SK-MEL-5 (cell line): ENCODE measurements at regions not wholly inside any gene's neighbourhood (a gene's known extent, or its start where the extent isn't known, plus 50 kb on each side); places are given as distances from the start of the nearest gene placed in this dataset.

Experiments
- DNase-seq: peaks from one replicate; pipeline ENCODE4 v3.0.0-alpha.2; 2016; ENCODE audit warnings: low read depth, low spot score
- in situ Hi-C: cut with HindIII; loops from 2 replicates; pipeline ENCODE4 v1.10.0; 2016; ENCODE audit warnings: low sequenced_read_pairs, high pct_unique_total_duplicates, low pct_unique_long_range_greater_than_20kb

GRCh38 chr14:98103705-98104104 lies 1168.3 kb downstream of the BCL11B start:
- DNase-seq: no peak
- in situ Hi-C loops: no loop called here

GRCh38 chr14:98109326-98109725 lies 1162.7 kb downstream of the BCL11B start:
- no peak for DNase-seq
- in situ Hi-C loops: no loop called here

GRCh38 chr14:98112194-98112780 lies 1159.7 kb downstream of the BCL11B start:
- DNase-seq: no peak
- in situ Hi-C loops: no loop called here

- no peak for DNase-seq
- in situ Hi-C loops: no loop called here
These were observed 1157.7 kb downstream of the BCL11B start for GRCh38 chr14:98114122-98114895.

GRCh38 chr14:98114946-98115345 lies 1157.1 kb downstream of the BCL11B start:
- DNase-seq: no peak
- in situ Hi-C loops: no loop called here

GRCh38 chr14:98118749-98119148 lies 1153.2 kb downstream of the BCL11B start:
- in situ Hi-C loops: no loop called here
- DNase-seq: no peak

GRCh38 chr14:98119739-98120138 lies 1152.3 kb downstream of the BCL11B start:
- DNase-seq: no peak
- in situ Hi-C loops: no loop called here

- DNase-seq: no peak
- in situ Hi-C loops: no loop called here
These were observed 1151.0 kb downstream of the BCL11B start for GRCh38 chr14:98120831-98121464.

GRCh38 chr14:98122527-98122926 lies 1149.5 kb downstream of the BCL11B start:
- no peak for DNase-seq
- in situ Hi-C loops: no loop called here

- in situ Hi-C loops: no loop called here
These were observed 1141.3 kb downstream of the BCL11B start for GRCh38 chr14:98130691-98131090.

GRCh38 chr14:98131406-98131805 lies 1140.6 kb downstream of the BCL11B start:
- DNase-seq: no peak
- in situ Hi-C loops: no loop called here

More at GRCh38 chr14:98130691-98131090, 1141.3 kb downstream of the BCL11B start:
- DNase-seq: no peak

- in situ Hi-C loops: no loop called here
- no peak for DNase-seq
These were observed 1138.2 kb downstream of the BCL11B start for GRCh38 chr14:98133806-98134205.

GRCh38 chr14:98136012-98136789 lies 1135.8 kb downstream of the BCL11B start:
- no peak for DNase-seq
- in situ Hi-C loops: no loop called here

- in situ Hi-C loops: no loop called here
- DNase-seq: no peak
These were observed 1134.6 kb downstream of the BCL11B start for GRCh38 chr14:98137131-98138025.

- in situ Hi-C loops: no loop called here
- peak; percentile 70 for DNase-seq
These were observed 1133.3 kb downstream of the BCL11B start for GRCh38 chr14:98138666-98139065.

- DNase-seq: no peak
- in situ Hi-C loops: no loop called here
These were observed 1131.0 kb downstream of the BCL11B start for GRCh38 chr14:98140862-98141530.

GRCh38 chr14:98143566-98143965 lies 1128.4 kb downstream of the BCL11B start:
- in situ Hi-C loops: no loop called here
- no peak for DNase-seq
